ENCODE measurements at regions not wholly inside any gene's neighbourhood (a gene's known extent, or its start where the extent isn't known, plus 50 kb on each side); places are given as distances from the start of the nearest gene placed in this dataset.

DNA sequence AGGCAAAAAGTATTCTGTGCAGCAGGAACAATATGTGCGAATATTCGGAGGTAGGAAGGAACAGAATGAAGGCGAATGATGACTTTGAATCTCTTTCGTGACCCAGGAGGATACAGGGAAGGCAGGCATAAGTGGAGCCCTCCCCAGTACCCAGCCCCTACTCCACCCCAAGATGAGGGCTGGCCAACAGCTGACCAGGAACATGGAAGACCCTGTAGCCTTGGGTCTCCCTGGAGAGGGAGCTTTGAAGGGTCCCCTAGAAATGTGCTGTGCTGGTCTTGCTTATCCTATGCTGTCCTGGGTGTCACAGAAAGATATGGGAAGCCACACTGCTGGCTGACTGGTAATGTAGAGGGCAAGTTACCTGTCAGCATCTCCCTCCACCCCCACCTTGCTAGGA, 113.7 kb upstream of the NCAM1 start:
- no peaks in the 10 kb centered on the region for H3K9me3 ChIP-seq (ENCODE audit: control insufficient read depth in 1 of 2, low read length in 2 of 2)
- CTCF ChIA-PET (ENCODE audit: partially characterized antibody) = no interaction called here
- peaks cover 0 to 4% (median 0%) of the 10 kb centered on the region in 8 donors for H3K9me3 Mint-ChIP-seq
- intact Hi-C loops (cut with micrococcal nuclease) = no loop called here
- H3K36me3 Mint-ChIP-seq = peaks cover 0 to 3% of the 10 kb centered on the region in 2 donors
- no peak for DNase-seq
- H3K27ac ChIP-seq (ENCODE audit: low read depth, low read length) = no peak overlapping the region
- no peaks in the 10 kb centered on the region for H3K36me3 ChIP-seq (ENCODE audit: insufficient read depth, low read length)
- H3K4me3 Mint-ChIP-seq = no peak overlapping the region
- H3K4me1 ChIP-seq (ENCODE audit: insufficient read depth, low read length) = no peaks in the 10 kb centered on the region
- H3K27me3 Mint-ChIP-seq = peaks cover 7% of the 10 kb centered on the region in 2 donors
- no peaks in the 10 kb centered on the region for H3K4me1 Mint-ChIP-seq
- H3K27ac Mint-ChIP-seq = no peak overlapping the region
- POLR2A ChIA-PET (ENCODE audit: partially characterized antibody) = no interaction called here
- no peaks in the 10 kb centered on the region for H3K27me3 ChIP-seq (ENCODE audit: insufficient read depth, low read length)
- H3K4me3 ChIP-seq (ENCODE audit: low read length in 2 of 2) = no peak overlapping the region

DNA sequence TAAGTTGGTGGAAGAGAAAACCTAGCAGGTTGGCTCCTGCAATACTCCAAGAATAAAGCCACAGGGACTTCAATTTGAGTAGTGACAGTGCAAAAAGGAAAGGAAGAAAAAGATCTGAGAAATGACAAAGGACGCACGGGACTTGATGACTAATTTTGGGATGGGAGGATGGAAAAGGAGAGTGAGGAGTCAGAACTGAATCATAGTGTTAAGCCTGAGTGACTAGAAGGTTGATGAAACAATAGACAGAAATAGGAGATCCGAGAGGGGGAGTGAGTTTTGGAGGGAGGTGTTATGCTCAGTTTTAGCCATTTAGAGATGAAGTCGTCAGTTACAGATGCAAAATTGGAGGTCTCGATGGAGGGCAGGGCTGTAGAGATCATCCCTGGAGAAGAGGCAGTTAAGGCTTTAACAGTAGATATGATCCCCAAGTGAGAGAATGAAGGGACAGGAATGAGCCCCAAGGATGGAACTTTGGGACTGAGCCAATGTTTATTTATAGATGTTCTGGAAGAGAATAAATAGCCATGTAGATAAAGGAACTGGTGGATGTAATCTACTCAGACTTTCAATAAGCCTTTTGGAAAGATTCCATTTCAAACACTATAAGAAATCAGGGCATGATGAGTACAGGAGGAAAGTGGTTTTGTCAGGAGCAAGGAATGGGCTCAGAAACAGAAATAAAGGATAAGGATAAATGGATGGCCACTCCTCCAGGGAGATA, 108.9 kb upstream of the NCAM1 start:
- ChIA-PET CTCF (ENCODE audit: partially characterized antibody) (no interaction called here), POLR2A (ENCODE audit: partially characterized antibody) (no interaction called here)
- peaks cover 7% of the 10 kb centered on the region in 2 donors for H3K27me3 Mint-ChIP-seq
- H3K4me3 Mint-ChIP-seq = no peak overlapping the region
- Histone ChIP-seq H3K27me3 (ENCODE audit: insufficient read depth, low read length) (peaks cover 3% of the 10 kb centered on the region), H3K4me1 (ENCODE audit: insufficient read depth, low read length) (no peaks in the 10 kb centered on the region), H3K4me3 (ENCODE audit: low read length in 2 of 2) (no peak overlapping the region), H3K36me3 (ENCODE audit: insufficient read depth, low read length) (no peaks in the 10 kb centered on the region), H3K9me3 (ENCODE audit: control insufficient read depth in 1 of 2, low read length in 2 of 2) (no peaks in the 10 kb centered on the region), H3K27ac (ENCODE audit: low read depth, low read length) (no peak overlapping the region)
- H3K36me3 Mint-ChIP-seq = peaks cover 0 to 3% of the 10 kb centered on the region in 2 donors
- intact Hi-C loops (cut with micrococcal nuclease) = no loop called here
- DNase-seq = no peak
- peaks cover 0 to 5% (median 0%) of the 10 kb centered on the region in 8 donors for H3K9me3 Mint-ChIP-seq
- H3K4me1 Mint-ChIP-seq = no peaks in the 10 kb centered on the region
- no peak overlapping the region for H3K27ac Mint-ChIP-seq

DNA sequence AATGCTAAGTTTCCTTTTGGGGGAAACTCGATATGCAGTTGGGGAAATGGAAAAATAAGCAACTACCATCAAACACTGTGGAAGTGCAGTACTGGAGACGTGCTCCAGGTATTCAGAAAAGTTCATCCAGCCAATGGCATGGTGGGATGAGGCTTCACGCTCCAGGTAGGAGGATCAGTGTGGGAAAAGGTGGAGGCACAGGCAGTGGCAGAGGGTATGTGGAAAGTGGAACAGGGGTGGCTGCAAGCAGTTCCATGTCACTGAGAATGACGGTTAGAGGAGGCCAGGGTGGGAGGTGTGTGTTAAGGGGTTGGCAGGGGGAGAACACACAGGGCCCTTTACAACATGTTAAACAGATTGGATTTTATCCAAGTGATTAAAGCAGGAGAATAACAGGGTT, 105.1 kb upstream of the NCAM1 start:
- no peaks in the 10 kb centered on the region for H3K4me1 ChIP-seq (ENCODE audit: insufficient read depth, low read length)
- no peak overlapping the region for H3K27ac ChIP-seq (ENCODE audit: low read depth, low read length)
- H3K27me3 ChIP-seq (ENCODE audit: insufficient read depth, low read length) = peaks cover 3% of the 10 kb centered on the region
- CTCF ChIA-PET (ENCODE audit: partially characterized antibody) = no interaction called here
- H3K27me3 Mint-ChIP-seq = peaks cover 6 to 7% of the 10 kb centered on the region in 2 donors
- H3K27ac Mint-ChIP-seq = no peak overlapping the region
- no peaks in the 10 kb centered on the region for H3K36me3 ChIP-seq (ENCODE audit: insufficient read depth, low read length)
- H3K4me3 ChIP-seq (ENCODE audit: low read length in 2 of 2) = no peak overlapping the region
- no peaks in the 10 kb centered on the region for H3K9me3 ChIP-seq (ENCODE audit: control insufficient read depth in 1 of 2, low read length in 2 of 2)
- POLR2A ChIA-PET (ENCODE audit: partially characterized antibody) = no interaction called here
- H3K4me1 Mint-ChIP-seq = no peaks in the 10 kb centered on the region
- DNase-seq = no peak
- intact Hi-C loops (cut with micrococcal nuclease) = no loop called here
- no peak overlapping the region for H3K4me3 Mint-ChIP-seq
- peaks cover 0 to 13% (median 6%) of the 10 kb centered on the region in 8 donors for H3K9me3 Mint-ChIP-seq
- H3K36me3 Mint-ChIP-seq = peaks cover 0 to 3% of the 10 kb centered on the region in 2 donors

DNA sequence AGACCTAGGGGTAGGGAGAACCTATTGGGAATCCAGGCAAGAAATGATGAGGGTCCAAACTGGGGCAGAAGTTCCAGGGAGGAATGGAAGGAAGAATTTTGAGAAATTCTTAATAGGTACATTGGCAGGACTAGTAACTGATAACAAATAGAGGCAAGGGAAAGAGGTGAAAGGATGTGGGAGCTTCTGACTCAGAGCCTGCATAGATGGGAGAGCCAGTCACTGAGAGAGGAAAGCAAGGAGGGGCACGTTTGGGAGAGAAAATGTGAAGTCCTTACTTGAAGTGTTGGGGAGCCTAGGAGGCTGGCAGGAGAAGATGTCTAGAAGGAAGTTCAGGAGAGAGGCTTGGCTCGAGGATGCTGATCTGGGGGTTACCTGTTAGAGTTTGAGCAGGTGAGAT, 104.6 kb upstream of the NCAM1 start:
- H3K4me3 ChIP-seq (ENCODE audit: low read length in 2 of 2) = no peak overlapping the region
- ChIA-PET POLR2A (ENCODE audit: partially characterized antibody) (no interaction called here), CTCF (ENCODE audit: partially characterized antibody) (no interaction called here)
- no peak overlapping the region for H3K27ac ChIP-seq (ENCODE audit: low read depth, low read length)
- no peaks in the 10 kb centered on the region for H3K9me3 ChIP-seq (ENCODE audit: control insufficient read depth in 1 of 2, low read length in 2 of 2)
- no peaks in the 10 kb centered on the region for H3K36me3 ChIP-seq (ENCODE audit: insufficient read depth, low read length)
- H3K4me3 Mint-ChIP-seq = no peak overlapping the region
- peaks cover 3% of the 10 kb centered on the region for H3K27me3 ChIP-seq (ENCODE audit: insufficient read depth, low read length)
- H3K27me3 Mint-ChIP-seq = peaks cover 5 to 7% of the 10 kb centered on the region in 2 donors
- no peak overlapping the region for H3K27ac Mint-ChIP-seq
- no peaks in the 10 kb centered on the region for H3K4me1 ChIP-seq (ENCODE audit: insufficient read depth, low read length)
- no peak for DNase-seq
- no peaks in the 10 kb centered on the region for H3K4me1 Mint-ChIP-seq
- H3K36me3 Mint-ChIP-seq = peaks cover 0 to 3% of the 10 kb centered on the region in 2 donors
- H3K9me3 Mint-ChIP-seq = peaks cover 0 to 13% (median 8%) of the 10 kb centered on the region in 8 donors
- intact Hi-C loops (cut with micrococcal nuclease) = no loop called here

DNA sequence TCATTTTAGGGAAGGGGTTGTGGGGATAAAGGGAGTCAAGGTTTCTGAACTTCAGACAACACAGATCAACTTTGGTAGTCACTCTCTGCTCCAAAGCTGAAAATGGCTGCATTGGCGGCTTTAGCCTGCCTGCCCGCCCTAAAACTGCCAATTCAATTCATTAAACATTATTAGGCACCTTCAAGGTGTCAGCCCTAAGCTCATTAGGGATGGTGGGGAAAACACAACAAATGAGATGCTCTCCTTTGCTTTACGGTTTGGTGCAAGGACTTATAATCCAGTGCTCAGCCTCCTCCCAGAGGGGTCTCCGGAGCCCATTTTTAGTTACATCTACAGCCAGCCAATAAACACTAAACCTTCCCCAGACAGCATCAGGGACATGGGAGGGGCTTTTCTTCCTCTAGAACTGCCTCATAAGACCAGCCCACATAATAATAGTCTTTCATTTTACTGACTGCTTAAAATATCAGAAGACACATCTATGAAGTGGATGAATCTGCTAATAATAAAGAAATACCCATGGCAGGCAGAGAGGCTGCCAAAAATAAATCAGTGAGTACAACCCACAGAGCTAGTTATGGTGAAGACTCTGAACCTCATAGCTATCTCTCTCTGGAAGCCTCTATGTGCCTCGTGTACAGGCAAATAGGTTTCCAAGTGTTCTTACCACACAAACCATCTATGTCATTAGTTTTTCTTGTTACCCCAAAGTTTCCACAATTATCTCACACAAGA, 102.8 kb upstream of the NCAM1 start:
- H3K27me3 Mint-ChIP-seq = no peaks in the 10 kb centered on the region
- Histone ChIP-seq H3K27ac (ENCODE audit: low read depth, low read length) (no peak overlapping the region), H3K36me3 (ENCODE audit: insufficient read depth, low read length) (no peaks in the 10 kb centered on the region), H3K4me3 (ENCODE audit: low read length in 2 of 2) (no peak overlapping the region), H3K4me1 (ENCODE audit: insufficient read depth, low read length) (no peaks in the 10 kb centered on the region), H3K27me3 (ENCODE audit: insufficient read depth, low read length) (peaks cover 3% of the 10 kb centered on the region), H3K9me3 (ENCODE audit: control insufficient read depth in 1 of 2, low read length in 2 of 2) (no peaks in the 10 kb centered on the region)
- CTCF ChIA-PET (ENCODE audit: partially characterized antibody) = interaction anchor here (0.9 kb wide), 1 partner anchor 42 kb away, joined by 3 read pairs; no protein-coding TSS in a partner anchor
- intact Hi-C loops (cut with micrococcal nuclease) = no loop called here
- no peaks in the 10 kb centered on the region for H3K4me1 Mint-ChIP-seq
- no peaks in the 10 kb centered on the region for H3K36me3 Mint-ChIP-seq
- no peak overlapping the region for H3K4me3 Mint-ChIP-seq
- H3K27ac Mint-ChIP-seq = no peak overlapping the region
- peaks cover 3 to 22% (median 15%) of the 10 kb centered on the region in 8 donors for H3K9me3 Mint-ChIP-seq
- DNase-seq = no peak
- POLR2A ChIA-PET (ENCODE audit: partially characterized antibody) = no interaction called here

DNA sequence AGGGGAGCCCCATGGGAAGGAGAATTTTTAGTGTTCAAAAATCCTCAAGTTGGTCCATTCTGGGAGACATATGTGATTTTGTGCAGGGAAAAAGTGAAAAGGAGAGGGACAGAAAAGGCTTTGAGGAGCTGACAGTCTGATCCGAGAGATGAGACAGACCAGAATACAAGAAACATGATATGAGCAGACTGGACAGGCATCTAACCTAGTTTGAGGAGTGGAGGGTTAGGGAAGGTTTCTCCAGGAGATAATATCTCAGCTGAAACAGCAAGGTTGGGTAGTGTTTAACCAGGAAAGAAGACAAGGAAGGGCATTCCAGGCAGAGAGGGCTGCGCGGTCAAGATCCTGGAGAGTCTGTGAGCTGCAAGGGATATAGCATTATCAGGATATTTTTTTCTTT, 101.4 kb upstream of the NCAM1 start:
- DNase-seq = no peak
- Mint-ChIP-seq H3K4me1 (no peaks in the 10 kb centered on the region), H3K27me3 (no peaks in the 10 kb centered on the region), H3K4me3 (no peak overlapping the region), H3K9me3 (peaks cover 3 to 26% (median 15%) of the 10 kb centered on the region in 8 donors), H3K27ac (no peak overlapping the region), H3K36me3 (no peaks in the 10 kb centered on the region)
- POLR2A ChIA-PET (ENCODE audit: partially characterized antibody) = no interaction called here
- Histone ChIP-seq H3K9me3 (ENCODE audit: control insufficient read depth in 1 of 2, low read length in 2 of 2) (no peaks in the 10 kb centered on the region), H3K4me3 (ENCODE audit: low read length in 2 of 2) (no peak overlapping the region), H3K27ac (ENCODE audit: low read depth, low read length) (no peak overlapping the region), H3K36me3 (ENCODE audit: insufficient read depth, low read length) (no peaks in the 10 kb centered on the region), H3K27me3 (ENCODE audit: insufficient read depth, low read length) (no peaks in the 10 kb centered on the region), H3K4me1 (ENCODE audit: insufficient read depth, low read length) (no peaks in the 10 kb centered on the region)
- CTCF ChIA-PET (ENCODE audit: partially characterized antibody) = no interaction called here
- intact Hi-C loops (cut with micrococcal nuclease) = no loop called here

DNA sequence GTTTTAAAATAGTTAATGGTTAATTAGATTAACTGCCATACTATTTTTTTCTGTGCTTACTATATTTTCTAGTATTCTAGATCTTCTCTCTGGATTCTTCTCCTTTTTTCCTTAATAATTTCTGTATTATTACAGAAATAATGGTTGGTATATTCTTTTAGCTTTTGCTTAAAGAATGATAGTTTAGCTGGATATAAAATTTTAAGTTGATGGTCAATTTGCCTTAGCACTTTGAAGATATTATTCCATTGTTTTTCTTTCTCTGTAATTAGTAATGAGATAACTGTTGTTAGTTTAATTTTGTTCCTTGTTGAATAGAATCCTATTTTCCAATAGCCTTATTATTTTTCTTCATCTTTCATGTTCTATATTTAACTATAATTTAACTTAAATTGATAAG, 99.9 kb upstream of the NCAM1 start:
- Histone ChIP-seq H3K36me3 (ENCODE audit: insufficient read depth, low read length) (no peaks in the 10 kb centered on the region), H3K9me3 (ENCODE audit: control insufficient read depth in 1 of 2, low read length in 2 of 2) (no peaks in the 10 kb centered on the region), H3K27me3 (ENCODE audit: insufficient read depth, low read length) (no peaks in the 10 kb centered on the region), H3K4me3 (ENCODE audit: low read length in 2 of 2) (no peak overlapping the region), H3K27ac (ENCODE audit: low read depth, low read length) (no peak overlapping the region), H3K4me1 (ENCODE audit: insufficient read depth, low read length) (no peaks in the 10 kb centered on the region)
- Mint-ChIP-seq H3K4me3 (no peak overlapping the region), H3K27ac (no peak overlapping the region), H3K27me3 (peaks cover 0 to 2% of the 10 kb centered on the region in 2 donors), H3K9me3 (peaks cover 3 to 26% (median 15%) of the 10 kb centered on the region in 8 donors), H3K4me1 (no peaks in the 10 kb centered on the region), H3K36me3 (no peaks in the 10 kb centered on the region)
- ChIA-PET CTCF (ENCODE audit: partially characterized antibody) (no interaction called here), POLR2A (ENCODE audit: partially characterized antibody) (no interaction called here)
- intact Hi-C loops (cut with micrococcal nuclease) = no loop called here
- no peak for DNase-seq
